ENCODE measurements at regions not wholly inside any gene's neighbourhood (a gene's known extent, or its start where the extent isn't known, plus 50 kb on each side); places are given as distances from the start of the nearest gene placed in this dataset.

DNA sequence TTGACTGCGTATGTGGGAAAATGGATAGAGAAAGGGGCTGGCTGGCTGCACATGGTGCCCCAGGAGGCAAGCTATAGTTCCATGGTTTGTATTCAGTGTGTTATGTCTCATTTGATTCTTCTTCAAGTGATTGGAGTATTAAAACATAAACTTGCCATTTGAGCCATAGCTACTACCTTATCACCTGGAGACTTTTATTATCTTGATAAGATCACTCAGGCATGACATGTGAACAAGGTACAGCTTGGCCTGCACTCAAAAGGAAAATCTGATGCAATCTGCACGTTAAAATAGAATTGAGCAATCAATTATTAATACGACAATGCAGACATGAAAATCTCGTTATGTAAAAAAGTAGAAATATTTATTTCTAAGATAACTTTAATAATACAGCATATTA lies 116.9 kb downstream of the RND3 start:
- Histone ChIP-seq H3K4me3 (ENCODE audit: low read length) (no peak overlapping the region), H3K4me2 (ENCODE audit: low read length) (no peak overlapping the region), H3K9ac (ENCODE audit: low read length) (no peak overlapping the region), H2AFZ (ENCODE audit: low read depth, low read length) (no peak overlapping the region), H3K9me3 (ENCODE audit: insufficient read depth, low read length) (no peaks in the 10 kb centered on the region), H3K36me3 (replicated peaks; ENCODE audit: low read depth, low read length) (no peaks in the 10 kb centered on the region), H4K20me1 (ENCODE audit: insufficient read depth, low read length) (no peaks in the 10 kb centered on the region), H3K79me2 (ENCODE audit: low read length) (no peaks in the 10 kb centered on the region), H3K27me3 (ENCODE audit: low read depth, low read length) (no peaks in the 10 kb centered on the region), H3K27ac (ENCODE audit: low read length) (no peak overlapping the region), H3K4me1 (ENCODE audit: low read length) (no peaks in the 10 kb centered on the region)
- no peak for TF ChIP-seq EZH2phosphoT487 (IDR thresholded peaks at IDR 0.05; ENCODE audit: low read depth)

DNA sequence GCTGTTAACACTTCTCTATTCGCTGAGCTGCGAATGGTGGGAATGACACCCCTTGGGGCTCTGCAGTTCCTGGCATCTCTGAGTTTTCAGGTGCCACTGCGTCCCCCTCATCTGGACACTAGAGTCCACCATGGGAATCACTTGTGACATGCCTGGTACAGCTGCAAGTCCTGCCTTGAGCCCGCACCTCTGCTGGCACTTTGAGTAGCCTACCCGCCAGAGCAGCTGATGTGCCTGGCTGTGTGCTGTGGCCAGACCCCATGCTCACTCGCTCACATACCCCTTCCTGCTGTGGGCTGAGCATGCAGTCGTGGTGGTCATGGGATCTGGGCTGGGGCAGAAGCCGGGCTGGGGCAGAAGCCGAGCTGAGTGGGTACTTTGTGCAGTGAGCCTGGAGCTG lies 117.6 kb downstream of the RND3 start:
- no peaks in the 10 kb centered on the region for H3K9me3 ChIP-seq (ENCODE audit: insufficient read depth, low read length)
- H2AFZ ChIP-seq (ENCODE audit: low read depth, low read length) = no peak overlapping the region
- no peak overlapping the region for H3K4me3 ChIP-seq (ENCODE audit: low read length)
- no peak overlapping the region for H3K27ac ChIP-seq (ENCODE audit: low read length)
- no peak overlapping the region for H3K4me2 ChIP-seq (ENCODE audit: low read length)
- H3K36me3 ChIP-seq (replicated peaks; ENCODE audit: low read depth, low read length) = no peaks in the 10 kb centered on the region
- no peak overlapping the region for H3K9ac ChIP-seq (ENCODE audit: low read length)
- H3K27me3 ChIP-seq (ENCODE audit: low read depth, low read length) = no peaks in the 10 kb centered on the region
- H3K79me2 ChIP-seq (ENCODE audit: low read length) = no peaks in the 10 kb centered on the region
- no peaks in the 10 kb centered on the region for H3K4me1 ChIP-seq (ENCODE audit: low read length)
- TF ChIP-seq, protein P1, sequence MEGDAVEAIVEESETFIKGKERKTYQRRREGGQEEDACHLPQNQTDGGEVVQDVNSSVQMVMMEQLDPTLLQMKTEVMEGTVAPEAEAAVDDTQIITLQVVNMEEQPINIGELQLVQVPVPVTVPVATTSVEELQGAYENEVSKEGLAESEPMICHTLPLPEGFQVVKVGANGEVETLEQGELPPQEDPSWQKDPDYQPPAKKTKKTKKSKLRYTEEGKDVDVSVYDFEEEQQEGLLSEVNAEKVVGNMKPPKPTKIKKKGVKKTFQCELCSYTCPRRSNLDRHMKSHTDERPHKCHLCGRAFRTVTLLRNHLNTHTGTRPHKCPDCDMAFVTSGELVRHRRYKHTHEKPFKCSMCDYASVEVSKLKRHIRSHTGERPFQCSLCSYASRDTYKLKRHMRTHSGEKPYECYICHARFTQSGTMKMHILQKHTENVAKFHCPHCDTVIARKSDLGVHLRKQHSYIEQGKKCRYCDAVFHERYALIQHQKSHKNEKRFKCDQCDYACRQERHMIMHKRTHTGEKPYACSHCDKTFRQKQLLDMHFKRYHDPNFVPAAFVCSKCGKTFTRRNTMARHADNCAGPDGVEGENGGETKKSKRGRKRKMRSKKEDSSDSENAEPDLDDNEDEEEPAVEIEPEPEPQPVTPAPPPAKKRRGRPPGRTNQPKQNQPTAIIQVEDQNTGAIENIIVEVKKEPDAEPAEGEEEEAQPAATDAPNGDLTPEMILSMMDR (IDR thresholded peaks at IDR 0.05; ENCODE audit: low read depth, low read length) = no peak
- no peak for TF ChIP-seq EZH2phosphoT487 (IDR thresholded peaks at IDR 0.05; ENCODE audit: low read depth)
- H4K20me1 ChIP-seq (ENCODE audit: insufficient read depth, low read length) = no peaks in the 10 kb centered on the region

DNA sequence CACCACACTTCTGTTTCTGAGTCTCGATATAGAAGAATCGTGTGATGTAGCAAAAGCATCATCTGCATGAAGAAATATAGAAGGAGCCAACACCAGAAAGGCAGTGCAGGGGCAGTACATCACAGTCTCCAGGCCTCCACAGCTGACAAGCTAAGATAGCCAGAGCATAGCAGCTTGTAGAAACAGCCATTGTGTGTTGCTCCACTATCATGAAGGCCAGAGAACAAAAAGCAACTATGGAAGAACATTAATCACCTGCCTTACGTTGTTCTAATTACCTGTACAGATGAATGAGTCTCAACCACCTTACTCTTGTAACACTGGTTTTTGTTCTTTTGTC lies 129.0 kb downstream of the RND3 start:
- Histone ChIP-seq H3K27ac (ENCODE audit: low read length) (peak overlapping the region; percentile 1; the same call in 1 of the 2 replicates), H3K36me3 (replicated peaks; ENCODE audit: low read depth, low read length) (no peaks in the 10 kb centered on the region), H3K4me2 (ENCODE audit: low read length) (peak overlapping the region; percentile 47), H3K27me3 (ENCODE audit: low read depth, low read length) (peaks cover 9% of the 10 kb centered on the region), H2AFZ (ENCODE audit: low read depth, low read length) (no peak overlapping the region), H4K20me1 (ENCODE audit: insufficient read depth, low read length) (no peaks in the 10 kb centered on the region), H3K9ac (ENCODE audit: low read length) (no peak overlapping the region), H3K79me2 (ENCODE audit: low read length) (no peaks in the 10 kb centered on the region), H3K9me3 (ENCODE audit: insufficient read depth, low read length) (no peaks in the 10 kb centered on the region), H3K4me1 (ENCODE audit: low read length) (peaks cover 27% of the 10 kb centered on the region), H3K4me3 (ENCODE audit: low read length) (no peak overlapping the region)
- TF ChIP-seq, protein P1 (IDR thresholded peaks at IDR 0.05; ENCODE audit: low read depth, low read length) = no peak
- no peak for TF ChIP-seq EZH2phosphoT487 (IDR thresholded peaks at IDR 0.05; ENCODE audit: low read depth)

DNA sequence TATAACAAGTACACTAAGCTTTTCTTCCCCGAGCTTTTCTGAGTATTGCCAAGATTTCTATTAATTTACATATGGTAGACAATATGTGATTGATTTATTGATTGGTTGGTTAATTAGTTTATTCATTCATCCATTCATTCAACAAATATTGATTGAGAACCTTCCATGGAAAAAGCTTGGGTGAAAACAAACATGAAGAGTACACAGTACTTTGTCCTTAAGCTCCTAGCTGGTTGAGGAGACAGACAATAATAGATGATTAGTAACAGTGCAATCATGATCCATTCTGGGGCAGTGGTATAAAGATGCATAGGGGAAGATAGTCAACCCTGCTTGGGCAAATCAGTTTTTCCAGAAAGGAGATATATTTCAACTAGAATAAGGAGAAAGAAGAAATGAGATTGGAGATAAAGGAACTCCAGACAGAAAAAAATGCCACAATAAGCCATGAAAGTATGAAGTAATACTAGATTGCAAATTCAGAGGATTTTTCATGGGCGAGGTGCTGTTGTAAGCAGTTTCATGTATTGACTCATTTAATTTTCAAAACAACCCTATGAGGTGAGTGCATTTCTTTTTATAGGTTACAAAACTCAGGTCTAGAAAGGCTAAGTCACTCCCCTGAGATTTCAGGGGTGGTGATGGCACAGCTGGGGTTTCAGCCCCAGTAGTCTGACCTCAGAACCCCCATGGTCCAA lies 129.5 kb downstream of the RND3 start:
- H3K36me3 ChIP-seq (replicated peaks; ENCODE audit: low read depth, low read length) = no peaks in the 10 kb centered on the region
- no peaks in the 10 kb centered on the region for H3K9me3 ChIP-seq (ENCODE audit: insufficient read depth, low read length)
- H3K4me3 ChIP-seq (ENCODE audit: low read length) = peak overlapping the region; percentile 7; the same call in 1 of the 2 replicates
- peaks cover 27% of the 10 kb centered on the region for H3K4me1 ChIP-seq (ENCODE audit: low read length)
- H3K4me2 ChIP-seq (ENCODE audit: low read length) = peak overlapping the region; percentile 47
- no peak overlapping the region; the same call in 1 of the 2 replicates for H3K27ac ChIP-seq (ENCODE audit: low read length)
- no peak overlapping the region for H3K9ac ChIP-seq (ENCODE audit: low read length)
- TF ChIP-seq, protein P1 (IDR thresholded peaks at IDR 0.05; ENCODE audit: low read depth, low read length) = no peak
- no peak for TF ChIP-seq EZH2phosphoT487 (IDR thresholded peaks at IDR 0.05; ENCODE audit: low read depth)
- H3K79me2 ChIP-seq (ENCODE audit: low read length) = no peaks in the 10 kb centered on the region
- peaks cover 12% of the 10 kb centered on the region for H3K27me3 ChIP-seq (ENCODE audit: low read depth, low read length)
- no peak overlapping the region for H2AFZ ChIP-seq (ENCODE audit: low read depth, low read length)
- no peaks in the 10 kb centered on the region for H4K20me1 ChIP-seq (ENCODE audit: insufficient read depth, low read length)
